ENCODE measurements at regions not wholly inside any gene's neighbourhood (a gene's known extent, or its start where the extent isn't known, plus 50 kb on each side); places are given as distances from the start of the nearest gene placed in this dataset.

- TF ChIP-seq CTCF (conservative IDR thresholded peaks at IDR 0.05; ENCODE audit: low read length) (no peak), EZH2phosphoT487 (IDR thresholded peaks at IDR 0.05; ENCODE audit: borderline replicate concordance, low read depth, low read length) (no peak)
These were observed 407.6 kb downstream of the TMEM114 start for GRCh38 chr16:8182761-8183160.

Data from OCI-LY7 (cell line).